ENCODE measurements at regions not wholly inside any gene's neighbourhood (a gene's known extent, or its start where the extent isn't known, plus 50 kb on each side); places are given as distances from the start of the nearest gene placed in this dataset.

DNA sequence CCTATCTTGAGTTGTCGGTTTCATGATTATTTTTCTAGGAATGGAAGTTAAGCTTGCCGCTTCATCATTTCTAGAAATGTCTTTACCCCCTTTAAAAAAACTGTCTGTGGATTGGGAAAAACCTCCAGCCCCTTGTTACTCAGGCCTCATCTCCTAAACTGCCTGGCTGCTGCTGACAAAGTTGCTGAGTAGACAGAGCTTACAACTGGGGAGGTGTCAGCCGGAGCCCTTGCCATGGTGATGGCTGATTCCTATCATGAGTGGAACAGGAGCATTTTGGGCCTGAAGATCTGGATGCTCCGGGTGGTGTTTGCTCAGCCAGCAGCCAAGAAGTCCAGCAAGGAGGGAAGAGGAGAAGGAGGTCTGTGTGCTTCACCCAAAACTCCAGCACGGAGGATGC lies 243.3 kb downstream of the ENGASE start:
- intact Hi-C loops (cut with DNase I; ENCODE audit: low total_unique reads): no loop called here
- no peak for TF ChIP-seq POLR2A (IDR thresholded peaks at IDR 0.05)
- TF ChIP-seq, protein P1, sequence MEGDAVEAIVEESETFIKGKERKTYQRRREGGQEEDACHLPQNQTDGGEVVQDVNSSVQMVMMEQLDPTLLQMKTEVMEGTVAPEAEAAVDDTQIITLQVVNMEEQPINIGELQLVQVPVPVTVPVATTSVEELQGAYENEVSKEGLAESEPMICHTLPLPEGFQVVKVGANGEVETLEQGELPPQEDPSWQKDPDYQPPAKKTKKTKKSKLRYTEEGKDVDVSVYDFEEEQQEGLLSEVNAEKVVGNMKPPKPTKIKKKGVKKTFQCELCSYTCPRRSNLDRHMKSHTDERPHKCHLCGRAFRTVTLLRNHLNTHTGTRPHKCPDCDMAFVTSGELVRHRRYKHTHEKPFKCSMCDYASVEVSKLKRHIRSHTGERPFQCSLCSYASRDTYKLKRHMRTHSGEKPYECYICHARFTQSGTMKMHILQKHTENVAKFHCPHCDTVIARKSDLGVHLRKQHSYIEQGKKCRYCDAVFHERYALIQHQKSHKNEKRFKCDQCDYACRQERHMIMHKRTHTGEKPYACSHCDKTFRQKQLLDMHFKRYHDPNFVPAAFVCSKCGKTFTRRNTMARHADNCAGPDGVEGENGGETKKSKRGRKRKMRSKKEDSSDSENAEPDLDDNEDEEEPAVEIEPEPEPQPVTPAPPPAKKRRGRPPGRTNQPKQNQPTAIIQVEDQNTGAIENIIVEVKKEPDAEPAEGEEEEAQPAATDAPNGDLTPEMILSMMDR (IDR thresholded peaks at IDR 0.05): no peak
- WGBS, 2 donors: 80 to 85% methylated on average over 5 of the region's 5 CpGs
- no peak for DNase-seq (ENCODE audit: low spot score in 2 of 2)
- no peak overlapping the region for H3K4me3 ChIP-seq (ENCODE audit: low read depth, poor library complexity, severe bottlenecking)

DNA sequence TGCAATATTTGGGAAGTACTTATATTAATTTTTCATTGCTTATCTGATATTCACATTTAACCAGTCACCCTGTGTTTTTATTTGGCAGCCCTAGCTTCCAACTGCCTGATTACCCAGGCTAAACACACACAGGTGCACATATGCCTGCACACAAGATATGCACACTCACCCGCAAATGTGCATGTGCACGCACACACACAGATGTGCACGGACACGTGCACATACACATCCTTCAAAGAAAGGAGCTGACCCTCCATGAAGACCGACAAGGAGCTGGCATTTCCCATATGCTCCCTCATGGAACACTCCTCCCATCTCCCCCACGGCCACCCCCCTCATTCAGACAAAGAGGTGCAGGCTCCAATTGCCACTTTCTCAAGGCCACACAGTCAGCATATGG lies 242.2 kb downstream of the ENGASE start:
- no peak overlapping the region for H3K4me3 ChIP-seq (ENCODE audit: low read depth, poor library complexity, severe bottlenecking)
- TF ChIP-seq POLR2A (IDR thresholded peaks at IDR 0.05): no peak
- TF ChIP-seq, protein P1 (IDR thresholded peaks at IDR 0.05): no peak
- 62 to 69% methylated on average over 6 of the region's 6 CpGs for WGBS, 2 donors
- intact Hi-C loops (cut with DNase I; ENCODE audit: low total_unique reads): no loop called here
- no peak for DNase-seq (ENCODE audit: low spot score in 2 of 2)

DNA sequence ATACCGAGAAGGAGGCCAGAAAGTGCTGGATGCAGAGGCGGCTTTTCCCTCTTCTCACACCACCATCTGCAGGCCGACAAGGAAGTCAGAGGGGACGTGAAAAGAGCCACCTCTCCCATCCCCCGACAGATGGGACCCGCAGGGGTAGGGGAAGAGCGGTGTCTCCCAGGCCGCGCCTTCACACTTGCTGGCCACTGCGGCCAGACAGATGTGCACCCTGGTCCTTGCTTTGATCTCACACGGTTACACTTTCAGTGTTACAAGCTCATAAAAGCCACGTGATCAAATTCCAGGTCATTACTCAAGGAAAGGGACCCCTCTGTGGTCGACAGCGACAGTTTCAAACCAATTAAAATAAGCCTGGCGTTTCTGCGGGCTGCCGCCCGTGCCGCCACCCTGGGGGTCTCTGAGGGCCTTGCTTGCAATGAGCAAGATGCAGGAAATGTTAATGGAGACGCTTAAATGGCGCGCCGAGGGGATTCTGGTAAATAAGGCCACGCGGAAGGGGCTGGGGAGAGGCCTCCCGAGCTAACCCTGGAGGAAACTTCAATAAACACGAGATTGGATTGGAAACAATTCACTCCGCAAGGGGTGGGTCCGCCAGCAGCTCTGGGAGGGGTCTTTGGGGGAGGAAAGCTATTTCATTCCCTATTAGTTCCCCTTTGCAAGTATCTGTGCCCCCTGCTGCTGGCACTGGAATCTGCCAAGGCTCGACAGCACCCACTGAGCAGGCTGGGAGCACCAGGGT lies 240.9 kb downstream of the ENGASE start:
- WGBS, 2 donors: 21 to 24% methylated on average over 29 to 30 of the region's 30 CpGs
- H3K4me3 ChIP-seq (ENCODE audit: low read depth, poor library complexity, severe bottlenecking): no peak overlapping the region
- no peak for DNase-seq (ENCODE audit: low spot score in 2 of 2)
- no peak for TF ChIP-seq POLR2A (IDR thresholded peaks at IDR 0.05)
- TF ChIP-seq, protein P1 (IDR thresholded peaks at IDR 0.05): no peak
- intact Hi-C loops (cut with DNase I; ENCODE audit: low total_unique reads): no loop called here

DNA sequence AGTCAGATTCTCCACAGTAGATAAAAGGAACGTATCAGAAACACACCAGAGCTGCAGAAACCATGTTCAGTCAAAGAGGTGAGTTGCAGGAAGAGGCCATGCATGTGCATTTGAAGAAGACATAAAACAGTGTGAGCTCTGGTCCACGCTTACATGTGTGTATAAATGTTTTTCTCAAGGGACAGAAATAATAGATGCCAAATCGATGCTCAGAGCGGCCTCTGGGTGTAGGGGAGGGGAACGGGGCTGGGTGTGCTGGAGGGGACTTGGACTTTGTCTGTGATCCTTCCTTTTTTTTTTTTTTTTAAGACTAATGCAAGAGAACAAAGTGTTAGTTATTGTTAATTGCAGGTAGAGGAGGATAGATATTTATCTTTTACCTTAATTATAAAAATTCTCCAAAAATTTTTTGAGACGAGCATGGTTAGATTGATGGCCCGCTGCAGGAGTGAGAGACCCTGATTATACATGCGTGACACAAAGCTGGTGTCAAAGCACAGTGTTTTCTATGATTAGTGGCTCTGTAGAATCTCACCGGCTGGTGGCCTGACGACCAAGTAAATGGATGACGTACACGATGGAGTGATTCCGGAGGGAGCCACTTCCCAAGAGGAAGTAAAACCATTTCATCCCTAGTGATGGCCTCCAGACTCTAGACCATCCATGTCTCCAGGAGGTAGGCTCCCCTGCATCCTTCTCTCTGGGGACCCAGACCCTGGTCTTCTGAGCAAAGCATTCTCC lies 240.2 kb downstream of the ENGASE start:
- intact Hi-C loops (cut with DNase I; ENCODE audit: low total_unique reads): no loop called here
- TF ChIP-seq POLR2A (IDR thresholded peaks at IDR 0.05): no peak
- TF ChIP-seq, protein P1 (IDR thresholded peaks at IDR 0.05): no peak
- H3K4me3 ChIP-seq (ENCODE audit: low read depth, poor library complexity, severe bottlenecking): no peak overlapping the region
- DNase-seq (ENCODE audit: low spot score in 2 of 2): no peak
- WGBS, 2 donors: 61 to 69% methylated on average over 13 of the region's 13 CpGs

DNA sequence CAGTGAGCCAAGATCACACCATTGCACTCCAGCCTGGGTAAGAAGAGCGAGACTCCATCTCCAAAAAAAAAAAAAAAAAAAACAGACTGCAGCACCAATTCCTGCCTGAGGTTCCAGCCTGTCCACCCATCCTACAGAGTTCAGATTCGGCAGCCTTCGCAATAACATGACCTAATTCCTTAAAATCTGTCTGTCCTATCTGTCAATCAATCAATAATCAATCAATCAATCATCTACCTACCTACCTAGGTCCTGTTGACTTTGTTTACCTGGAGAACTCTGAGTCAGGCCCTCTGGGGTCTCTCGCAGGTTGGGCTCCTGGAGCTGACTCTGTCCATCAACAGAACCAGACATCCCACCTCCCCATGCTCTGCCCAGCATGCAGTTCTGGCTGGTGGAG lies 236.7 kb downstream of the ENGASE start:
- DNase-seq (ENCODE audit: low spot score in 2 of 2): no peak
- TF ChIP-seq, protein P1 (IDR thresholded peaks at IDR 0.05): no peak
- TF ChIP-seq POLR2A (IDR thresholded peaks at IDR 0.05): no peak
- intact Hi-C loops (cut with DNase I; ENCODE audit: low total_unique reads): no loop called here
- WGBS, 2 donors: 87 to 91% methylated on average over 4 of the region's 4 CpGs
- no peak overlapping the region for H3K4me3 ChIP-seq (ENCODE audit: low read depth, poor library complexity, severe bottlenecking)
